Keratinocyte (primary cell): ENCODE measurements at regions not wholly inside any gene's neighbourhood (a gene's known extent, or its start where the extent isn't known, plus 50 kb on each side); places are given as distances from the start of the nearest gene placed in this dataset.

Experiments used
- EZH2 ChIP-seq: IDR thresholded peaks from one replicate; pipeline ENCODE4 v1.6.1; 2012; ENCODE audit warnings: inconsistent platforms, mild to moderate bottlenecking, low read length, moderate library complexity
- TF ChIP-seq, protein P1 (sequence below), 3 experiments: IDR thresholded peaks in 1 of 3; conservative IDR thresholded peaks in 1 of 3; optimal IDR thresholded peaks in 1 of 3; 2 replicates in 2 of 3; 3 replicates in 1 of 3; pipeline versions ENCODE3 to v1.5.1; 2011; ENCODE audit warnings: low read length in 3 of 3, mild to moderate bottlenecking in 3 of 3, moderate library complexity in 2 of 3, control low read depth in 1 of 3, inconsistent platforms in 1 of 3; ENCODE audit not compliant: insufficient read depth in 2 of 3; ENCODE audit errors: extremely low read depth in 1 of 3

DNA sequence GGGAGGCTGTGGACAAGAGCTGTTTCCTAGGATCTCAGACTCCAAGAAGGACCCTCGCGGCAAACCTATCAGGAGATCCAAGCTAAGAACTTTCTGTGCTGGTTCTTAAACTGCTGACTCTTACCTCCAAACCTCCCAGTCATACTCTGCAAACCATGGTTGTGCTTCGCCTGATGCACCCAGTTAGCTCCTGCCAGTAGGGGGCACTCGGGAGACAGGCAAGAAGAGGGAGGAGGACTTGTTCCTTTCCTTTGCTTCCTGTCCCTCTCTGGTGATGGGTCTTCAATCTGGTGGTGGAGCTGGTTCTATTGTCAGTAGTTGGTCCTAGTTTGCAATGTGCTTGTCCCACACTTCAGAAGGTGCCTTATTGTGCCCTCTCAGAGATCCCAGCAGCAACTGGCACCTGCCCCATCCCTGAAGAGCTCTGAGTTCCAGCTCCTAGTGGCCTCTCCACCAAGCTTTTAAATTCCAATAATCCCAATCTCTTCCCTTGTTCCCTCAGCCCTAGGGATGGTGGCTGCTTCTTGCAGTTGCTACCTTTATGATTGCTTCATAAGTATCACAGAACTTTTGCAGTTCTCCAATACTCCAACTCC is 113.5 kb upstream of the RPL38 start:
- TF ChIP-seq, protein P1, sequence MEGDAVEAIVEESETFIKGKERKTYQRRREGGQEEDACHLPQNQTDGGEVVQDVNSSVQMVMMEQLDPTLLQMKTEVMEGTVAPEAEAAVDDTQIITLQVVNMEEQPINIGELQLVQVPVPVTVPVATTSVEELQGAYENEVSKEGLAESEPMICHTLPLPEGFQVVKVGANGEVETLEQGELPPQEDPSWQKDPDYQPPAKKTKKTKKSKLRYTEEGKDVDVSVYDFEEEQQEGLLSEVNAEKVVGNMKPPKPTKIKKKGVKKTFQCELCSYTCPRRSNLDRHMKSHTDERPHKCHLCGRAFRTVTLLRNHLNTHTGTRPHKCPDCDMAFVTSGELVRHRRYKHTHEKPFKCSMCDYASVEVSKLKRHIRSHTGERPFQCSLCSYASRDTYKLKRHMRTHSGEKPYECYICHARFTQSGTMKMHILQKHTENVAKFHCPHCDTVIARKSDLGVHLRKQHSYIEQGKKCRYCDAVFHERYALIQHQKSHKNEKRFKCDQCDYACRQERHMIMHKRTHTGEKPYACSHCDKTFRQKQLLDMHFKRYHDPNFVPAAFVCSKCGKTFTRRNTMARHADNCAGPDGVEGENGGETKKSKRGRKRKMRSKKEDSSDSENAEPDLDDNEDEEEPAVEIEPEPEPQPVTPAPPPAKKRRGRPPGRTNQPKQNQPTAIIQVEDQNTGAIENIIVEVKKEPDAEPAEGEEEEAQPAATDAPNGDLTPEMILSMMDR (optimal IDR thresholded peaks at IDR 0.05 in 1 of 3, IDR thresholded peaks at IDR 0.05 in 1 of 3, conservative IDR thresholded peaks at IDR 0.05 in 1 of 3; ENCODE audit: extremely low read depth in 1 of 3, insufficient read depth in 2 of 3, low read length in 3 of 3) = peak; percentile 84 to 94 (median 94)
- TF ChIP-seq EZH2 = no peak
